RWPE2 (cell line): ENCODE measurements at regions not wholly inside any gene's neighbourhood (a gene's known extent, or its start where the extent isn't known, plus 50 kb on each side); places are given as distances from the start of the nearest gene placed in this dataset.
"Not testable (repeated sequence)": the region's sequence is repeated elsewhere in the genome, so short reads cannot be mapped to it uniquely, and the experiment has no call there.

Experiments used
- ATAC-seq: fragments of 200-7000 bp; cut with Tn5 transposase; 3 replicates; pipeline ENCODE4 v1.9.1; 2021; ENCODE audit warnings: low read depth
- DNase-seq: peaks from one replicate; pipeline ENCODE4 v3.0.0-alpha.2; 2020; ENCODE audit warnings: low spot score
- H3K27ac ChIP-seq: fragments of 450-650 bp; 2 replicates; pipeline ENCODE4 v1.5.1; 2017; ENCODE audit warnings: mild to moderate bottlenecking; ENCODE audit not compliant: poor library complexity, severe bottlenecking
- H3K27me3 ChIP-seq: fragments of 250-450 bp; sonication (Bioruptor Pico); 2 replicates; pipeline ENCODE4 v1.5.1; 2021; ENCODE audit warnings: mild to moderate bottlenecking, moderate library complexity; ENCODE audit not compliant: insufficient read depth, poor library complexity, severe bottlenecking
- H3K36me3 ChIP-seq: fragments of 250-450 bp; sonication (Bioruptor Pico); 2 replicates; pipeline ENCODE4 v1.5.1; 2020; ENCODE audit warnings: low read depth, mild to moderate bottlenecking, moderate library complexity
- H3K4me1 ChIP-seq: fragments of 250-450 bp; sonication (Bioruptor Pico); 2 replicates; pipeline ENCODE4 v1.5.1; 2021; ENCODE audit warnings: mild to moderate bottlenecking, moderate library complexity; ENCODE audit not compliant: insufficient read depth, poor library complexity, severe bottlenecking
- H3K4me3 ChIP-seq: fragments of 250-450 bp; sonication (Bioruptor Pico); 2 replicates; pipeline ENCODE4 v1.5.1; 2021; ENCODE audit warnings: mild to moderate bottlenecking, moderate library complexity; ENCODE audit not compliant: severe bottlenecking
- H3K9me3 ChIP-seq: fragments of 250-450 bp; sonication (Bioruptor Pico); 2 replicates; pipeline ENCODE4 v1.5.1; 2021; ENCODE audit warnings: mild to moderate bottlenecking, moderate library complexity; ENCODE audit not compliant: severe bottlenecking
- CTCF ChIP-seq: fragments of 450-650 bp; IDR thresholded peaks from one replicate; pipeline ENCODE4 v1.5.1; 2017; ENCODE audit warnings: mild to moderate bottlenecking, moderate library complexity; ENCODE audit not compliant: poor library complexity, severe bottlenecking

GRCh38 chr11:38835966-38836365 is 2237.9 kb upstream of the RAG2 start:
- ATAC-seq, result no peak
- H3K27me3 ChIP-seq, result no peaks in the 10 kb centered on the region

DNA sequence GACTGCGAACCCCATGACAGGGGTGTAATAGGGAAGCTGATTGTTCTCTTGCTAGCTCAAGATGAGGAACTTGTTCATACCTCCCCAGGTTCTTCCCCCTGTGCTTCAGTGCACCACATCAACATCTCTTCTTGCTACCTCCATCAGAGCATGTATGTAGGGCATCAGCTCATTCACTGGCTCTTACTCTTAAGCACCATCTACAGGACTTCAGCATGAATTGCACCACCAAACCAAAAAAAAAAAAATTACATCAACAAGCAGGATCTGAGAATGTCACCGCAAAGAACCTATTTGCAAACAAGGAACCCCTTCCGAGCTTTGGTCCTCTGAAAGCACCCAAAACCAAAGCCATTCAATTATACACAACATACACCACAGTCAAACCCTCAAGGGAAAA is 2226.5 kb upstream of the RAG2 start:
- H3K36me3 ChIP-seq, result no peaks in the 10 kb centered on the region
- TF ChIP-seq CTCF, result peak; percentile 13
- H3K9me3 ChIP-seq, result peaks cover 8% of the 10 kb centered on the region
- DNase-seq (no peak), ATAC-seq (no peak)
- H3K4me3 ChIP-seq, result no peak overlapping the region
- no peaks in the 10 kb centered on the region for H3K27me3 ChIP-seq
- no peak overlapping the region for H3K27ac ChIP-seq
- H3K4me1 ChIP-seq, result no peaks in the 10 kb centered on the region

More at GRCh38 chr11:38835966-38836365, 2237.9 kb upstream of the RAG2 start:
- no peaks in the 10 kb centered on the region for H3K9me3 ChIP-seq
- no peaks in the 10 kb centered on the region for H3K36me3 ChIP-seq
- no peak for DNase-seq
- H3K4me1 ChIP-seq, result no peaks in the 10 kb centered on the region
- no peak overlapping the region for H3K27ac ChIP-seq
- no peak for TF ChIP-seq CTCF
- no peak overlapping the region for H3K4me3 ChIP-seq

- H3K27me3 ChIP-seq, ATAC-seq, H3K27ac ChIP-seq, H3K4me1 ChIP-seq, H3K36me3 ChIP-seq, H3K4me3 ChIP-seq, DNase-seq, H3K9me3 ChIP-seq: not testable (repeated sequence)
Observed at GRCh38 chr11:38821786-38822185, 2223.8 kb upstream of the RAG2 start.

DNA sequence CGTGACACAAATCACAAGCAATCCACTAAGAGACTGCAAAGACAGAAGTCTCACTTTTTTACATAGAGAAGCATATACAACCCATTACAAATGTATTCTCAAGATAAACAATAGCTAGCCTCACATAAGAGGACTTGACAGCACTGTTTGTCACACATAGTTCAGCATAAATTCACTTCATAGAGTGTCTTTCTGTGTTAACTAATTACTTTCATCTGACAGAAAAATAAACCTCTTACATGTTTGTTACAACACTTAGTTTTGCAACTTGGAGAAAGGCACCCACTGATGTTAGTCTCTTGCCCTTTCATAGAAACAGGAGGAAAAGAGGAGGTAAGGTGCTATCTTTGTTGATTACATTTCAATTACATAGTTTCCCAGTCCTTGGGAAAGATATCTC is 2221.9 kb upstream of the RAG2 start:
- H3K27ac ChIP-seq, result no peak overlapping the region
- DNase-seq (no peak), ATAC-seq (no peak)
- peaks cover 14% of the 10 kb centered on the region for H3K4me1 ChIP-seq
- H3K36me3 ChIP-seq, result no peaks in the 10 kb centered on the region
- H3K27me3 ChIP-seq, result no peaks in the 10 kb centered on the region
- no peak overlapping the region for H3K4me3 ChIP-seq
- TF ChIP-seq CTCF, result no peak
- no peaks in the 10 kb centered on the region for H3K9me3 ChIP-seq

DNA sequence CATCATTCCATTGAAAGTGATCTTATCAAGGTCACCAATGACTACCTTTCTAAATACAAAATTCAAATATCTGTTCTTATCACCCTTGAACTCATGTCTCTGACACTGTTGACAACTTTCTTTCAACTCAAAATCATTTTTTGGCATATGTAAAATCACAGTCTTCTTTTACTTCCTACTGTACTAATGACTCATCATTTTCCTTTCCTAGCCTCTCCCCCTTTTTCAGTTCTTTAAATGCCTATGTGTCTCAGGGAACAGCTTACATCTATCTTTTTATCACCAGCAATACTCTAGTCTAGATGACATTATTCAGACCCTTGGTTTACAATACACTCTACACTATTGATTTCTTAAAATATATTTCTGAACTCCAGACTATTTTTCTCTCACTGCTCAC is 2220.7 kb upstream of the RAG2 start:
- DNase-seq, result no peak

More for the DNA sequence above, 2220.7 kb upstream of the RAG2 start:
- no peak for TF ChIP-seq CTCF
- H3K36me3 ChIP-seq, result no peaks in the 10 kb centered on the region
- H3K27ac ChIP-seq, result peak overlapping the region; percentile 22
- no peaks in the 10 kb centered on the region for H3K9me3 ChIP-seq
- H3K4me3 ChIP-seq, result no peak overlapping the region
- H3K4me1 ChIP-seq, result peaks cover 21% of the 10 kb centered on the region
- no peaks in the 10 kb centered on the region for H3K27me3 ChIP-seq
- no peak for ATAC-seq
